CD14-positive monocyte (primary cell): ENCODE measurements at regions not wholly inside any gene's neighbourhood (a gene's known extent, or its start where the extent isn't known, plus 50 kb on each side); places are given as distances from the start of the nearest gene placed in this dataset.

Experiments
- DNase-seq, 3 donors: peaks; one replicate each; pipeline ENCODE4 v3.0.0-alpha.2; 2011 to 2022
- H2AFZ ChIP-seq: 2 replicates; pipeline ENCODE4 v1.6.0; 2012; ENCODE audit warnings: mild to moderate bottlenecking, low read depth, low read length, inconsistent platforms; ENCODE audit not compliant: insufficient read depth, poor library complexity, severe bottlenecking
- H3K27ac ChIP-seq, 2 donors: 1 replicate in 1 of 2; 2 replicates in 1 of 2; pipeline ENCODE4 v1.5.1; 2012 to 2013; ENCODE audit warnings: low read length in 2 of 2, control low read depth in 1 of 2, inconsistent platforms in 1 of 2, low read depth in 1 of 2, mild to moderate bottlenecking in 1 of 2
- H3K27me3 ChIP-seq, 2 donors: one replicate each; pipeline versions ENCODE4 v1.6.0 to v1.6.1; 2011 to 2013; ENCODE audit warnings: low read length in 2 of 2; ENCODE audit not compliant: control insufficient read depth in 2 of 2, insufficient read depth in 2 of 2
- H3K36me3 ChIP-seq, 2 donors: replicated peaks in 1 of 2; 1 replicate in 1 of 2; 2 replicates in 1 of 2; pipeline versions ENCODE4 v1.5.1 to v1.6.1; 2012 to 2013; ENCODE audit warnings: low read length in 2 of 2, control low read depth in 1 of 2, inconsistent platforms in 1 of 2, mild to moderate bottlenecking in 1 of 2; ENCODE audit not compliant: insufficient read depth in 2 of 2, control insufficient read depth in 1 of 2
- H3K4me1 ChIP-seq, 2 donors: 1 replicate in 1 of 2; 2 replicates in 1 of 2; pipeline versions ENCODE4 v1.5.1 to v1.6.1; 2012 to 2013; ENCODE audit warnings: low read length in 2 of 2, control low read depth in 1 of 2, inconsistent platforms in 1 of 2, mild to moderate bottlenecking in 1 of 2, moderate library complexity in 1 of 2; ENCODE audit not compliant: insufficient read depth in 2 of 2, control insufficient read depth in 1 of 2
- H3K4me2 ChIP-seq: replicated peaks from 2 replicates; pipeline ENCODE3; 2012; ENCODE audit warnings: low read length, moderate library complexity, mild to moderate bottlenecking; ENCODE audit not compliant: poor library complexity, severe bottlenecking; ENCODE audit errors: extremely low read depth
- H3K4me3 ChIP-seq, 3 experiments: fragments of 200-600 bp in 1 of 3; sonication (generic) in 1 of 3; replicated peaks in 1 of 3; 1 replicate in 2 of 3; 2 replicates in 1 of 3; pipeline ENCODE4 v1.5.1; 2011 to 2013; ENCODE audit warnings: low read length in 3 of 3, mild to moderate bottlenecking in 3 of 3, control low read depth in 2 of 3, low read depth in 2 of 3, inconsistent platforms in 1 of 3, moderate library complexity in 1 of 3
- H3K79me2 ChIP-seq: 2 replicates; pipeline ENCODE4 v1.6.0; 2012; ENCODE audit warnings: mild to moderate bottlenecking, control low read depth, inconsistent platforms, low read length, moderate library complexity; ENCODE audit not compliant: insufficient read depth
- H3K9ac ChIP-seq: 2 replicates; pipeline ENCODE4 v1.6.0; 2017; ENCODE audit warnings: low read length, mild to moderate bottlenecking; ENCODE audit not compliant: insufficient read depth, poor library complexity, severe bottlenecking
- H3K9me3 ChIP-seq, 2 donors: replicated peaks in 1 of 2; 1 replicate in 1 of 2; 2 replicates in 1 of 2; pipeline versions ENCODE4 v1.5.1 to v1.6.1; 2012 to 2013; ENCODE audit warnings: low read length in 2 of 2, control low read depth in 1 of 2; ENCODE audit not compliant: control insufficient read depth in 1 of 2, insufficient read depth in 1 of 2
- H4K20me1 ChIP-seq: 2 replicates; pipeline ENCODE4 v1.6.0; 2012; ENCODE audit warnings: mild to moderate bottlenecking, low read length, control low read depth, moderate library complexity; ENCODE audit not compliant: insufficient read depth
- H3K27ac Mint-ChIP-seq, 7 donors: one replicate each; pipeline ENCODE4 v1.8.0; 2020; ENCODE audit warnings: mild to moderate bottlenecking in 7 of 7, mixed read lengths in 7 of 7, moderate library complexity in 6 of 7, inconsistent platforms in 2 of 7
- H3K27me3 Mint-ChIP-seq, 3 donors: one replicate each; pipeline ENCODE4 v1.8.0; 2021 to 2022; ENCODE audit warnings: low read depth in 3 of 3, mild to moderate bottlenecking in 3 of 3, mixed read lengths in 3 of 3, moderate library complexity in 3 of 3, inconsistent platforms in 1 of 3
- H3K36me3 Mint-ChIP-seq, 2 donors: one replicate each; pipeline ENCODE4 v1.8.0; 2020; ENCODE audit warnings: mixed read lengths in 2 of 2, inconsistent platforms in 1 of 2, mild to moderate bottlenecking in 1 of 2
- H3K4me1 Mint-ChIP-seq: one replicate; pipeline ENCODE4 v1.8.0; 2020; ENCODE audit warnings: mild to moderate bottlenecking, mixed read lengths
- H3K4me3 Mint-ChIP-seq, 2 donors: one replicate each; pipeline ENCODE4 v1.8.0; 2020; ENCODE audit warnings: mild to moderate bottlenecking in 2 of 2, mixed read lengths in 2 of 2, moderate library complexity in 1 of 2
- H3K9me3 Mint-ChIP-seq, 7 donors: one replicate each; pipeline ENCODE4 v1.8.0; 2020 to 2022; ENCODE audit warnings: mixed read lengths in 7 of 7, mild to moderate bottlenecking in 6 of 7, moderate library complexity in 6 of 7, inconsistent platforms in 2 of 7
- whole genome bisulfite sequencing: methylation state at CpG from one replicate; pipeline ENCODE4 v1.1.5; 2013; ENCODE audit warnings: missing lambda C conversion rate; ENCODE audit not compliant: insufficient coverage; 5-methylcytosine and 5-hydroxymethylcytosine counted together
- intact Hi-C, 2 donors: fragments of 100-400 bp; cut with micrococcal nuclease; formaldehyde crosslinking; loops; one replicate each; pipeline versions ENCODE4 v1.15.0 to v1.15.1; 2023
- TF ChIP-seq, protein P1 (sequence below): fragments of 200-600 bp; IDR thresholded peaks from one replicate; pipeline ENCODE4 v1.8.0; 2022; ENCODE audit warnings: antibody characterized with exemption, mild to moderate bottlenecking

- peaks cover 0 to 8% (median 3%) of the 10 kb centered on the region in 7 donors for H3K9me3 Mint-ChIP-seq
- H3K27ac ChIP-seq = no peak overlapping the region
Measured at GRCh38 chr6:164035900-164036485, 621.5 kb downstream of the QKI start.

DNA sequence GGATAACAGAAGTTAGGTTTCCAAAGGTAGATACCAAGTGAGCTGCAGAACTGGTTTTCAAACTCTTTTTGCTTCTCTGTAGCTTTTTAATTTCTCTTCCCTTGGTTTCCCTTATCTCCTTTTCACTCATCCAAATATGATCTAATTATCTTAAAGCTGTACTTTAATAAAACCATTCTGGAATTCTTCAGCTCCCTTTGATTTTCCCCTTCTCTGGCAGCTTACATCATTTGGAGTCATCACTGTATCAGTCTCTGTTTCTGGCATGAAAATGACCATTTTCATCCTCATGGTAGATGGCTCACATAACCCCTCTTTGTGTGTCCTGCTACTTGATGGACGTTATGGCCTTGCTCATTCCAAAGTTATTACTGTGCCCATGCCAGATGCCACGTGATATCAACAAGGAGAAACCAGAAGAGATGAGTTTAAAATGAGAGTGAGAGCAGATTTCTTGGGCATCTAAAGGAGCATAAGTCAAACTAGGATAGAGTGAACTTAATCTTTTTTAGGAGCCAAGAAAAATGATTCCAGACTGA lies 620.2 kb downstream of the QKI start:
- H3K36me3 Mint-ChIP-seq = no peaks in the 10 kb centered on the region

More at GRCh38 chr6:164035900-164036485, 621.5 kb downstream of the QKI start:
- Mint-ChIP-seq H3K27me3 (peaks cover 0 to 8% (median 2%) of the 10 kb centered on the region in 3 donors), H3K4me3 (no peak overlapping the region), H3K36me3 (no peaks in the 10 kb centered on the region), H3K27ac (no peak overlapping the region), H3K4me1 (no peaks in the 10 kb centered on the region)
- Histone ChIP-seq H2AFZ (no peak overlapping the region), H3K9me3 (no peaks in the 10 kb centered on the region), H3K9ac (no peak overlapping the region), H3K79me2 (no peaks in the 10 kb centered on the region), H3K4me2 (no peak overlapping the region), H3K36me3 (no peaks in the 10 kb centered on the region), H3K27me3 (no peaks in the 10 kb centered on the region), H4K20me1 (no peaks in the 10 kb centered on the region), H3K4me1 (no peaks in the 10 kb centered on the region), H3K4me3 (no peak overlapping the region)
- DNase-seq = no peak
- intact Hi-C loops = no loop called here
- TF ChIP-seq, protein P1, sequence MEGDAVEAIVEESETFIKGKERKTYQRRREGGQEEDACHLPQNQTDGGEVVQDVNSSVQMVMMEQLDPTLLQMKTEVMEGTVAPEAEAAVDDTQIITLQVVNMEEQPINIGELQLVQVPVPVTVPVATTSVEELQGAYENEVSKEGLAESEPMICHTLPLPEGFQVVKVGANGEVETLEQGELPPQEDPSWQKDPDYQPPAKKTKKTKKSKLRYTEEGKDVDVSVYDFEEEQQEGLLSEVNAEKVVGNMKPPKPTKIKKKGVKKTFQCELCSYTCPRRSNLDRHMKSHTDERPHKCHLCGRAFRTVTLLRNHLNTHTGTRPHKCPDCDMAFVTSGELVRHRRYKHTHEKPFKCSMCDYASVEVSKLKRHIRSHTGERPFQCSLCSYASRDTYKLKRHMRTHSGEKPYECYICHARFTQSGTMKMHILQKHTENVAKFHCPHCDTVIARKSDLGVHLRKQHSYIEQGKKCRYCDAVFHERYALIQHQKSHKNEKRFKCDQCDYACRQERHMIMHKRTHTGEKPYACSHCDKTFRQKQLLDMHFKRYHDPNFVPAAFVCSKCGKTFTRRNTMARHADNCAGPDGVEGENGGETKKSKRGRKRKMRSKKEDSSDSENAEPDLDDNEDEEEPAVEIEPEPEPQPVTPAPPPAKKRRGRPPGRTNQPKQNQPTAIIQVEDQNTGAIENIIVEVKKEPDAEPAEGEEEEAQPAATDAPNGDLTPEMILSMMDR = no peak
- 90% methylated on average over 5 of the region's 6 CpGs for WGBS

More for the DNA sequence above, 620.2 kb downstream of the QKI start:
- Histone ChIP-seq H3K27me3 (no peaks in the 10 kb centered on the region), H3K4me3 (no peak overlapping the region), H3K4me1 (no peaks in the 10 kb centered on the region), H3K36me3 (no peaks in the 10 kb centered on the region), H3K79me2 (no peaks in the 10 kb centered on the region), H2AFZ (no peak overlapping the region), H3K27ac (no peak overlapping the region), H3K4me2 (no peak overlapping the region), H4K20me1 (no peaks in the 10 kb centered on the region), H3K9me3 (no peaks in the 10 kb centered on the region), H3K9ac (no peak overlapping the region)
- TF ChIP-seq, protein P1 = no peak
- WGBS = 100% methylated on average over 2 of the region's 2 CpGs
- Mint-ChIP-seq H3K27me3 (peaks cover 0 to 8% (median 2%) of the 10 kb centered on the region in 3 donors), H3K27ac (no peak overlapping the region), H3K9me3 (peaks cover 0 to 6% (median 3%) of the 10 kb centered on the region in 7 donors), H3K4me1 (no peaks in the 10 kb centered on the region), H3K4me3 (no peak overlapping the region)
- DNase-seq = no peak
- intact Hi-C loops = no loop called here
